GM08714 (cell line): ENCODE measurements at regions not wholly inside any gene's neighbourhood (a gene's known extent, or its start where the extent isn't known, plus 50 kb on each side); places are given as distances from the start of the nearest gene placed in this dataset.
"Not testable (repeated sequence)": the region's sequence is repeated elsewhere in the genome, so short reads cannot be mapped to it uniquely, and the experiment has no call there.

ENCODE experiments used
- H3K4me3 ChIP-seq: fragments of 200-500 bp; sonication (Bioruptor generic); 2 replicates; pipeline ENCODE4 v1.5.1; 2014; ENCODE audit warnings: mild to moderate bottlenecking, low read length, inconsistent platforms
- ZNF274 ChIP-seq: IDR thresholded peaks from 2 replicates; pipeline ENCODE4 v1.6.1; 2012; ENCODE audit warnings: mild to moderate bottlenecking, low read depth, low read length

- no peak overlapping the region for H3K4me3 ChIP-seq
- TF ChIP-seq ZNF274: no peak
These were observed 207.8 kb downstream of the TOMM20 start for GRCh38 chr1:234920843-234921140.

DNA sequence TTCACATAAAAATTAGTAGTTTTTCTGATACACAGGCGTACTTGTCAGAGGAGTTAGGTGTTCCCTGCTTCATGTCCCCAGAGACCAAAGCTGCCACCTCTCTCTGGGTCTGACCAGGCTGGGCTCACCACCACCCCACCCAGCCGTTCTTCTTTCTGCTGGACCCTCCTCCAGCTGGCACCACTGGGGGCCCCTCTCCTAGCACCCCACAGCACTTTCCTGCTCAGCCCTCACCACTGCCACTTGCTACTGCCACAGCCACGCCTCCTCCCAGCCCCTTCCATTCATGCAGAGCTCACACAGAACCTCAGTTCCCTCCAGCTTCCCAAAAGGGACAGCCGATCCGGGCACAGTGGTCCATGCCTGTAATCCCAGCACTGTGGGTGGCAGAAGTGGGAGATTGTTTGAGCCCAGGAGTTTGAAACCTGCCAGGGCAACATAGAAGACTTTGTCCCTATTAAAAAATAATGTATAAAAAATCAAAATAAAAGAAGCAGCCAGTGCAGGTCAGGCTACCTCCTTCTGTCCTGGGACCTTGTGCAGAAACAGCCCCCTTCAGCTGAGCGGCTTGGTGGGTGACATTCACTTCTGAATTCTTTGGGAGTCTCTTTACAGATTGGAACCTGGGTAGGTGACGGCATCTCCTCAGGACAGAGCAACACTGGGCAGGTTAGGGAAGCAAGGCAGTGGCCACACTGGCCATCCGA, 208.3 kb downstream of the TOMM20 start:
- no peak for TF ChIP-seq ZNF274
- H3K4me3 ChIP-seq: no peak overlapping the region

DNA sequence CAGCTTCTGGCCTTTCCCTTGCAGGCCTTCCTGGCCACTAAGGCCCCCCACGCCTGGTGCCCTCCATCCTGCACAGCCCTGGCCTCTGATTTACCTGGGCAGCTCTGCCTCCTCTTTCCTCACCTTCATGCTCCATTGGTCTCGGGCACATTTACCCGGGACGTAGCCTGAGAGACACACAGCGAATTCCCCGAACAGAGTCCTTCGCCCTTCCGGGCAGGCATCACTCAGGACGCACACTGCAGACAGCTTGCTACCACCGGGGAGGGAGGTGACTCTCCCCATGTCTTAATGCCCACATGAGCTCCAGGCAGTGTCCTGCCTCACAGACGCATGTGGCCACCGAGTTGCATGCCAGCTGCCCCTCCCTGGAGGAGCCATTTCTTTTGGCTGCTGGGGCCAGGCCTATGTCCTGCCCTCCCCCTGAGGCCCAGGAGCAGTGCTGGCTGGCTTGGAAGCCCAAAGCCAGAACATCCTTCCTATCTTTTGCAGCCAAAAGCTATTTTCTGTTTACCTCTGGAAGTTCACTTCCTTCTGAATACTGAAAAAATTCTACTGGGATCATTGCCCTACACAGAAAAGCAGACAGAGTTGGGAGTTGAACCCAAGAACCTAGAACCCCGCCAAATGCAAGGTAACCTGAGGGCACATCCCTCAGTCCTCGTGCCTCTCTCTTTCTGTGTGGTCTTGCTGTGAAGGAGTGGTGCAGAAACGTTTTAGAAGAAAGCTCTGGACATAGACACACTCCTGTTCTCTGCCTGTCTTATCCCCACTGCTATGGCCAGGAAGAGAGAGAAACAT, 209.5 kb downstream of the TOMM20 start:
- H3K4me3 ChIP-seq: no peak overlapping the region
- no peak for TF ChIP-seq ZNF274

- no peak for TF ChIP-seq ZNF274
- no peak overlapping the region for H3K4me3 ChIP-seq
These were observed 210.3 kb downstream of the TOMM20 start for GRCh38 chr1:234918181-234918841.

DNA sequence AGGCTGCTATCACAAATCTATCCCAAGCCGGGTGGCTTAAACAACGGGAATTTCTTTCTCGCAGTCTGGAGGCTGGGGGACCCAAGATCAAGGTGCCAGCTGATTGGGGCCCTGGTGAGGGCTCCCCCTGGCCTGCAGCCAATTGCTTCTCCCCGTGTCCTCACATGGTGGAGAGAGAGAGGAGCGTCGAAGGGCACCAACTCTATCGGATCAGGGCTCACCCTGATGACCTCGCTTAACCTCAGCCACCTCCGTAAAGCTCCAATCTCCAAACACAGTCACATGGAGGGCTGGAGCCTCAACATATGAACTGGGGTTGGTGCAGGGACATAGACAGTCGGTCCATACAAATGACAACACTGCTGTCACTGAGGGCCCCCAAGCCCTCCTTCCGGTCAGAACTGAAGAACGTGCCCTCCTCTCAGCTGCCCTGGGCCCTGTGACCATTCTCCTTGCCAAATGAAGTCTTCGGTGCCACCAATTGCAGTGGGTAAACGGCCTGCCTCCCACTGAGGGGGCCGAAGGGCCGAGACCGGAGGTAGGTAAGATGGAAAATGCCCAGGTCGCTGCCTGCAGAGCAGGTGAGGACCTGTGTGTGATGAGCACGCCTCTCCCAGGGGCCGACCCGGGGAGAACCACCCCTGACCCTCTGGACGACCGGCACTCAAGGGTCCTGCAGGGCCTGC, 211.0 kb downstream of the TOMM20 start:
- no peak for TF ChIP-seq ZNF274

DNA sequence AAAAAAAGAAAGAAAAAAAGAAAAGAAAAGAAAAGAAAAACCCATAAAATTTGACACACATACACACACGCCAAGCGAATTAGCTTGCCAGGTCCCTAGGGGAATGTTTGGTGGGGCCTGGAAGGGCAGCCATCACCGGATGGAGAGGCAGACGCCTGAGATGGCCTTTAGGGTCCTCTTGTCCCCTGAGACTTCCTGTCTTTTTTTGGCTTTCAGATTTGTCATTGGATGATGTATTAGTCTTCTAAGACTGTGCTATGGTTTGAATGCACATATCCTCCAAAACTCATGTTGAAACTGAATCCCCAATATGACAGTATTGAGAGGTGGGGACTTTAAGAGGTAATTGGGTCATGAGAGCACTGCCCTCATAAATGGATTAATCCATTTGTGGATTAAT, 211.8 kb downstream of the TOMM20 start:
- no peak for TF ChIP-seq ZNF274
- H3K4me3 ChIP-seq: no peak overlapping the region

More for the DNA sequence above, 211.0 kb downstream of the TOMM20 start:
- H3K4me3 ChIP-seq: no peak overlapping the region

DNA sequence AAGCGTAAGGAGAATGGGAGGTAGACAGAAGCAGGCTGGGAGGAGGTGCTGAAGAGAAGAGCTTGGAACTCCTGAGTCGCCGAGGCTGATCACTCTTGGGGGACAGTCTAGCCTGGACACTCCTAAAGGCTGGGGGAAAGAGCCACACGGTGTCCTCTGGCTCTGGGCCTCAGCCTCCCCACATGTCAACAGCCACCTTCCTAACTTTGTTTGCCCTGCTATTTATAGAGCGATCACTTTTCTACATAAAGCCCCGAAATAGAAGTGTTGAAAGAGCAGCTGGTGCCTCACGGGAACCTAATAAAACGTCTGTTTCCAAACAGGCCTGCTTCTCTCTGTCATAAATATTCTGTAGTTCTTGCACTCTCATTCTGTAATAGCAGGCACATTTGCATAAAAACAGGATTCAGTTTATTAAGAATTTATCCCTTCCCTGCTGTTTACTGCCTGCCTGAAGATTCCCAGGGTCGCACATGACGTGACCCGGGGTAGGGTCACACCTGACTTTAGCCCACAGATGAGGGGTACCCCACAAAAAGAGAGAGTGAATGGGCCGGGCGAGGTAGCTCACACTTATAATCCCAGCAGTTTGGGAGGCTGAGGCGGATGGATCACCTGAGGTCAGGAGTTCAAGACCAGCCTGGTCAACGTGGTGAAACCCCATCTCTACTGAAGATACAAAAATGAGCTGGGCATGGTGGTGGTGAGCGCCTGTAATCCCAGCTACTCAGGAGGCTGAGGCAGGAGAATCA, 212.5 kb downstream of the TOMM20 start:
- TF ChIP-seq ZNF274: no peak
- no peak overlapping the region for H3K4me3 ChIP-seq

- no peak overlapping the region for H3K4me3 ChIP-seq
- no peak for TF ChIP-seq ZNF274
These were observed 213.9 kb downstream of the TOMM20 start for GRCh38 chr1:234914606-234915290.

GRCh38 chr1:234913771-234914170, 214.9 kb downstream of the TOMM20 start:
- no peak for TF ChIP-seq ZNF274
- H3K4me3 ChIP-seq: no peak overlapping the region

DNA sequence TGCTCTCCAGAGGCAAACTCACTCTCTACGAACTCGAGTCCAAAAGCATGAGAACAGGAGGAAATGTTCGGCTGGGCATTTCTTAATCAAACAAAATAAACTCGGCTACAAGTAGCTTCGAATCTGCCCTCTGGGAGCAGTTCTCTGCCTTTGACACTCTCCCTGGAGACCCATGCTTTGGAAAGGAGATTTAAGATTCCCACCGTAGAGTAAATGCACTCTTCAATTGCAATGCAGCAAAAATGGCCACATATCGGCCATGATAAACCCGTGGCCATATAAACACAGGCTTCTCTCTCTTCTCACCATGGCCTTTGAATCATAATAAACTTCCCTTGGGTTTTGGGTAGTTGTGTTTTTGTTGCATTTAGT, 215.4 kb downstream of the TOMM20 start:
- no peak overlapping the region for H3K4me3 ChIP-seq
- TF ChIP-seq ZNF274: no peak

- no peak overlapping the region for H3K4me3 ChIP-seq
- TF ChIP-seq ZNF274: no peak
These were observed 215.9 kb downstream of the TOMM20 start for GRCh38 chr1:234912548-234913277.

DNA sequence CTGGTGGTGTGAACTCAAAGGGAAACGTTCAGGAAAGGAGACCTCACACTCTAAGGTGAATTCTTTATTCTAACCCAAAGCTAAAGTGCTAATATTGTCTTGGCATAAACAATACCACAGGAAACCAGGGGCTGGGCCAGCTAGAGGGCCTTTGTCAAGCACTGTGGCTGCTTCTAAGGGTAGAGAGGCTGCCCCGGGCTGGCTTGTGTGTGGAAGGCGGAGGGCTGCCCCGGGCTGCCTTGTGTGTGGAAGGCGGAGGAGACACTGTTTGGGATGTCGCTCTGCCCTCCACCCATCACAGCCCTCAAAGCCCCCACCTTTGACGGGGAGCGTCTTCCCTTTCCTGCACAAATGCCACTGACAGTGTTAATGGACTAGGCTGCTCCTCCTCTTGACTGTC, 216.8 kb downstream of the TOMM20 start:
- no peak for TF ChIP-seq ZNF274
- no peak overlapping the region for H3K4me3 ChIP-seq

DNA sequence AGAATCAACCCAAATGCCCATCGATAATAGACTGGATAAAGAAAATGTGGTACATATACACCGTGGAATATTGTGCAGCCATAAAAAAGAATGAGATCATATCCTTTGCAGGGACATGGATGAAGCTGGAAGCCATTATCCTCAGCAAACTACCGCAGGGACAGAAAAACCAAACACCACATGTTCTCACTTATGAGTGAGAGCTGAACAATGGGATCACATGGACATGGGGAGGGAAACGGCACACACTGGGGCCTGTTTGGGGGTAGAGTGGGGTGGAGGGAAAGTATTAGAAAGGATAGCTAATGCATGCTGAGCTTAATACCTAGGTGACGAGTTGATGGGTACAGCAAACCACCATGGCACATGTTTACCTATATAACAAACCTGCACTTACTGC, 217.5 kb downstream of the TOMM20 start:
- H3K4me3 ChIP-seq: not testable (repeated sequence)
